Sigmoid colon (tissue), 4 donors: ENCODE measurements at regions not wholly inside any gene's neighbourhood (a gene's known extent, or its start where the extent isn't known, plus 50 kb on each side); places are given as distances from the start of the nearest gene placed in this dataset.

ENCODE experiments used
- CTCF ChIP-seq, 4 experiments: fragments of 450-650 bp in 3 of 4; fragments of 200-600 bp in 1 of 4; IDR thresholded peaks; one replicate each; pipeline ENCODE4 v1.5.1; 2016 to 2019; ENCODE audit warnings: antibody characterized with exemption in 4 of 4, mild to moderate bottlenecking in 3 of 4, moderate library complexity in 2 of 4
- EP300 ChIP-seq, 4 donors: sonication (generic); formaldehyde crosslinking; IDR thresholded peaks; one replicate each; pipeline ENCODE4 v1.6.1; 2017; ENCODE audit warnings: antibody characterized with exemption in 4 of 4
- POLR2A ChIP-seq, 2 donors: fragments of 450-650 bp; IDR thresholded peaks; one replicate each; pipeline ENCODE4 v1.6.1; 2016; ENCODE audit warnings: antibody characterized with exemption in 2 of 2, mild to moderate bottlenecking in 2 of 2, moderate library complexity in 2 of 2
- POLR2AphosphoS5 ChIP-seq, 4 donors: sonication (generic); formaldehyde crosslinking; IDR thresholded peaks; one replicate each; pipeline ENCODE4 v1.6.1; 2017; ENCODE audit warnings: antibody characterized with exemption in 4 of 4

GRCh38 chr17:55887531-55887930 lies 136.7 kb downstream of the PCTP start:
- no peak for TF ChIP-seq CTCF (IDR thresholded peaks at IDR 0.05)
- TF ChIP-seq POLR2A (IDR thresholded peaks at IDR 0.05): no peak
- TF ChIP-seq POLR2AphosphoS5 (IDR thresholded peaks at IDR 0.05): no peak
- no peak for TF ChIP-seq EP300 (IDR thresholded peaks at IDR 0.05)
